NOMO-1 treated with dmso at 0.1 percent for 144 hours (cell line): ENCODE measurements at regions not wholly inside any gene's neighbourhood (a gene's known extent, or its start where the extent isn't known, plus 50 kb on each side); places are given as distances from the start of the nearest gene placed in this dataset.
A peak's percentile ranks its signal among the peaks of the same experiment; 100 is the strongest.

ENCODE experiments used
- DNase-seq: peaks from one replicate; lab custom pipeline; 2025; ENCODE audit not compliant: unreplicated experiment; lab: John Stamatoyannopoulos, UW

DNA sequence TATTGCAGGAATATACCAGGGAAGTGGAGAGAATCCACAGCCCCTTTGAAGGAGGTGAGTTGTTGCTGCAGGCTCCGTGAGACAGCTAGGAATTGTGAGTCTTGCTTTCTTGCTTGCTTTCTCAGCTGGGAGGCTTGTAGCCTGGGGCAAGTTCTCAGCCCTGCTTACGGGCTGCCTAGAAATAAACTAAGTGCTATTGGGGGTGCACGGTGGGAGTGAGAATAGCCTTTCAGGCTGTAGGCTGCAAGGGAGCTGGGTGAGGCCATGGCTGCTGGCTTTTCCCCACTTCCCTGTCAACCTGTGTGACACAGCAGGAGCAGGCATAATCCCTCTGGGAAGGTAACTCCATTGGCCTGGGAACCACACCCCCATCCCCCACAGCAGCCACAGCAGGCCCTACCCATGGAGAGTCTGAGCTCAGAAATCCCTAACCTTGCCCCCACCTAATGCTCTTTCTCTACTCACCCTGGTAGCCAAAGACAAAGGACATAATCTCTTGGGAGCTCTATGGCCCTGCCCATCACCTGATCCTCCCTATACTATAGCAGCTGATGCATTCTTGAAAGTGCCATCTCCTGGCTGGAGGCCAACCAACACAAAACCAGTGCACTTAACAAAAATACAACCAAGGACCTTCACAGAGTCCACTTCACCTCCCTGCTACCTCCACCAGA, 113.0 kb downstream of the MMRN1 start:
- DNase-seq: no peak

- no peak for DNase-seq
Measured at GRCh38 chr4:90012918-90013317, 114.3 kb upstream of the CCSER1 start.

DNA sequence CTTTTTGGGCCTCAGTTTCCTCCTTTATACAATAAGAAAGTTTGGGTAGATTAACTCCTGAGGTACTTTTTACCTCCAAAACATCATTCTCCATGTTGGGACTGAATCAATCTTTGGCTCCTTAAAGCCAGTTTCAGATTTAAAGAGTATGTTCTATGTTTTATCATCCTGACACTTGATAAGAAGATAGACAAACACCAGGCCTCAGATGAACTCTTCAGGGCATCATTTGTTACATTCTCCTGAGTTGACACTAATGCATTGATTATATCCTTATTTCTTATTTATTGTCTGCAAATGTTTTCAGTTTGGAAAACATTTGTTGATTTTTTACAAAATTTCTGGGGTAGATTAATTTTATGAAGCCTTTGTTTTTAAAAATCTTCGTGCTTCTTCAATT, 102.7 kb upstream of the CCSER1 start:
- no peak for DNase-seq

GRCh38 chr4:90025248-90025647, 101.9 kb upstream of the CCSER1 start:
- DNase-seq: no peak

- DNase-seq: no peak
Measured at GRCh38 chr4:90027565-90027964, 99.6 kb upstream of the CCSER1 start.

GRCh38 chr4:90028460-90028859, 98.7 kb upstream of the CCSER1 start:
- DNase-seq: no peak

GRCh38 chr4:90030202-90030601, 97.0 kb upstream of the CCSER1 start:
- DNase-seq: no peak

GRCh38 chr4:90030953-90031352, 96.2 kb upstream of the CCSER1 start:
- DNase-seq: no peak

GRCh38 chr4:90039122-90039521, 88.1 kb upstream of the CCSER1 start:
- no peak for DNase-seq

DNA sequence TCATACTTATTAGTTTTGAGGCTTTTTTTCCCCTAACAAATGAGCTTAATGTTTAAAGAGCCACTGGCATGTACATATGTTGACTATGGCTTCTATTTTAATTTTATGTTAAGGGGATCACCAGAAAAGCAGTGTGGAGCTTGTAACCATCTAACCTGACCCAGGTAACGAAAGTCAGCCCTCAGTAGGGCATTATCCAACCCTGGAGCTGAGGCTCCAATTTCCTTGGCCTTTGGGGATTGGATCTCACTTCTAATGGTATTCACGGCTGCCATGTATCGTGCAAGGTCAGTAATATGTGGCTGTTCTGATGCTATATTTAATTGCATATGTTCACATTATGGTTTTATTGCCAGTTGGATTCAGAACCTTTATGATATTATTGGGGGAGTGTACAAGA, 75.2 kb upstream of the CCSER1 start:
- DNase-seq: no peak

DNA sequence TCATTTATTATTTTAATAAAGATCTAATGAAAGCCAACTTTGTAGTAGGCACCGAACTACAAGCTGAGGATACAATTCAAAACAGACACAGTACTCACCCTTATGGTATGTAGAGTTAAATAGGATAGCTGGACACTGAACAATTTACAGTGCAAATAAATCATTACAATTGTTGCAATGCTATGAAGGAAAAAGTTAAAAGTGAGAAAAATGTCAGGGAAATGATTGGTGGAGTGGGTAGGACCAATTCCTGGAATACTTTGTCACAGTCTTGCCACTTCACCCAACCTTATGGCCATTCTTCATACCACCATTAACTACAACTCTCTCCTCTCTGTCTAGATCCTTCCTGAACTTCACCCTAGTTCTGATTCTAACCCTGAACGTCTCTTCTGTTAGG, 70.1 kb upstream of the CCSER1 start:
- no peak for DNase-seq

DNA sequence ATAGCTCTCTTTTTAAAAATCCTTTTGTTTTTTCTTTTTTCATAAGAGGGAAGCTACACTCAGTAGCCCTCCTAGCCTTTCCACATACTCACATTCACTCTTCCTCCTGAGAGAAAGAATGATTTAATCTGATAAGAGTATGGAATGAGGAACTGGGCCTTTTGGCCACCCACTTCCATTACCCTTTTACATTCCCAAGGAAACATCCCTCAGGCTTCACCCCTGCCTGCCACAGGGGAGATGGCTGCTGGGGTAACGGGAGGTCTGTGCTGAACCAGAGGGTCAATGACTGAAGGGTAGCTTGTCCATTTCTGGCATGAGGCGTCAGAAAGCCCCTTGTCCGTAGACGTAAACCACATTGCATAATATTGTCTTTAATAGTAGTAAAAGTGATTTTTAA, 67.2 kb upstream of the CCSER1 start:
- DNase-seq: no peak

GRCh38 chr4:90061881-90062280, 65.3 kb upstream of the CCSER1 start:
- DNase-seq: no peak

DNA sequence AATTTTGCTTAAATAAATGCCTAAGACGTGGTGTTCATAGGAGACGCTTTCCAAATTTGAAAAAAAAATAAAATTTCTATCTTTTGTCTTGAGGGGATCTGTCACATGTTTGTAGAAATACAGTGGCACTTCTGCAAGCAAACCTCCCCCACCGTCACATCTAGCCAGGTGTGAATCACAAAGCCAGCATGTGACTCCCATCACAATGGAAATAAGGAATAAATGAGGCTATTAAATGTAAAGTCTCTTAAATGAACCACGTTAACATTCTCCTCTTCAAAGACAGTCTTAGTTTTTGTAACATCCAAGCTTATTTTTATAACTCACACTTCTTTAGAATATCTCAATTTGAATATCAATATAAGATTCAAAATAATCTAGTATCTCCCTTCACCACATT, 63.0 kb upstream of the CCSER1 start:
- DNase-seq: no peak

DNA sequence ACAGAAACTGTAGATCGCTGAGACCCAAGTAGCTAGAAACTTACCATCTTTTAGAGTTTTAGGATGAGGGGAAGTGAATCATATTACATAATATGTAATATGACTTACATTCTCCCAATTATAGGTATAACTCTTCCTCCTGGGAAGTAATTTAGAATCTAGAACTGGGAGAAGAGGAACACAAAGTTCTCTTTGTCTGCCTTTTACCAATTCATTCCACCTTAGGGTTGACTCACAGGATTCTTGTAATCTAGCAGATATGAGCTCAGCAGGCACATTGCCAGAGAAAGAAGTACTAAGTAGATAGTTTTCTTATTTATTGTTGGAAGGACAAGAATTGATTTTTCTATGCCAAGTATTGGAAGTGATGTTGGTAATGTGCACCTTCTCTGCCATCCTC, 58.0 kb upstream of the CCSER1 start:
- DNase-seq: no peak

GRCh38 chr4:90071289-90072235, 55.6 kb upstream of the CCSER1 start:
- DNase-seq: peak; percentile 21

DNA sequence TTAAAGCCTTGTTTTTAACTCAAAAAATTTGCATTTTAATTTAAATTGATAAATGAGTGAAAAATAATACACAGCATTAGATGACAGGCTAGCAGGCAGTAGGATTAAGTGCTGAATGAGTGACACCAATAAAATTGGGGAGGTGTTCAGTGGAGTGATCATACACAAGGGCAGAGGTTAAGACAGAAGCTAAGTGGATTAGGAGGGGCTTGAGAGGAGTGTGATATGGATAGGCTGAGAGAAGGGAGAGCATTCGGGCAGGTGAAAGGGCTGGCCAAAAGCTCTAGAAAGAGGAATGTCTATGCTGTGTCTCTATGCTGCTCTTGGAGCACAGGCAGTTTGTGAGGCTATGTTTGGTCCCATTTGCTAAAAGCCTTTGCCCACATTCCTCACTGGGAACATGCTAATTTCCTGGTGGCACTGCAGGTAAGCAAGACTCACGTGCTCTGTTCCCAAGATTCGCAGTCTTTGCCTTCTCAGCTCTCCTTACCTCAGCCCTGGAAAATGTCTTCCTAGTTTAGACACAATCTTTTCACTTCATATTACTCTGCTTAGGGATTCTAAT, 52.8 kb upstream of the CCSER1 start:
- no peak for DNase-seq
